Stimulated activated CD4-positive, alpha-beta T cell treated with anti-CD3 and anti-CD28 coated beads, Interleukin-4, amount 100 ng/mL, for 1 hour (primary cell): ENCODE measurements at regions not wholly inside any gene's neighbourhood (a gene's known extent, or its start where the extent isn't known, plus 50 kb on each side); places are given as distances from the start of the nearest gene placed in this dataset.

Experiments used
- DNase-seq: peaks from one replicate; pipeline ENCODE4 v3.0.0-alpha.2; 2020

GRCh38 chr1:222283147-222283768, 264.6 kb downstream of the HHIPL2 start:
- DNase-seq, result no peak

DNA sequence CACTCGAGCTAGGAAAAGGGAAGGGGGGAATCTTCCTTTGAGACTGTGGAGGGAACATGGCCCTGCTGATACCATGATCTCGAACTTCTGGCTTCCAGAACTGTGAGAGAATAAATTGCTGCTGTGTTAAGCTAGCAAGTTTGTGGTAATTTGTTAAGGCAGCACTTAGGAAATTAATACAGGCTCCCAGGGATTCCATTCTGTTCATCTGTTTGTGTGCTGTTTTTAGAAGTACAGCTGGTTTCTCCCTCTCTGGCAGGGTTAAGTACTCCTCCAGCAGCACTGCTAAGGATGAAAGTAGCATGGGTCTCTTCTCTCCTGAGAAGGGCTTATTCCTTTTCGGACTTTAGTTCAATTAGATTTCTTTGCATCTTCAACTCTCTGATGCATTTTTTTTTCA, 268.3 kb downstream of the HHIPL2 start:
- DNase-seq, result no peak

DNA sequence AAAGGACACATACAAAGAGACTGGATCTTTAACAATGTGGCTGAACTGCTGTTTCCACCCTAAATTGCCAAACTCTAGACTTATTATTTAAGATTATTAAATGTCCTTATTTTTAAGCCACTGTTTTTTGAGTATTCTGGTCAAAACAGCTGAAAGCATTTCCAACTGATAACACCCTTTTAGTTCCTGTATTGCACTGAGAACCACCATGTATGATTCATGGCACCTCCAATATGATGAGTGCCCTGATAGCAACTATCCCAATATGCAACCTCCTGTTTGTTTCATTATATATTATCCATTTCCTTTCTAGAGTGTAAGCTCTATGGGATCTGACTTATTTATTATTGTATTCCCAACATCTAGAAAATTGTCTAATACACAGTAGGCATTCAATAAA, 269.4 kb downstream of the HHIPL2 start:
- no peak for DNase-seq

DNA sequence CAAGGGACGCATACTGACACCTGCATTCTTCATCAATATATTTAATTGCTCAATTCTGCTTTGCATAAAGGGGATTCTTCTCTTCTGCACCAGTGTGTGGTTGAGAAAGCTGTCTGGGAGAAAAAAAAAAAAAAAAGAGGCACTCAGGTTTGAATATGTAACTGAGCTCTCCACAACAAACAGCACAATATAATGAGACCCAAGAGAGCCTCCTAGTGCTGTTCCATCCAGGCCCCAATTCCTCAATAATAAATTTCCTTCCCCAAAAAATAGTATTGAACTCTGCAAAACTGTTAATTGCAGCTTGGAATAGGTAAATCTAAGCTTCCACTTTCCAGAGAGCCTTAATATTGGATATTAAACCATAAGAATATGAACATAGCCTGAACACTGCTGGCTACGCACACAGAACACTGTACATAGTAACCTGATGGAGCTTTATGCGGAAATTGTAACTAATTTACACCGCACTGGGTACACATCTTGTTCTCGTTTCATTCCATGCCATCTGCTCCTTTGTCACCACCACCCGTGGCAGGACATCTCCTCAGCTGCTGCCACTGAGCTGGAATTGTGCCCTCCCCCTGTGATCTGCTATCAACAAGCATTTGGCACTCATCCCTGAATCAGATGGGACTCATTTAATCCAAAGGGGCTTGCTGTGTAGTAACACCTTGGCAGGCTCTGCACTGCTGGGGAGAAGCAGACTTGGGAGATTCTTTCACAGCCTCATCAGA, 272.0 kb downstream of the HHIPL2 start:
- no peak for DNase-seq

DNA sequence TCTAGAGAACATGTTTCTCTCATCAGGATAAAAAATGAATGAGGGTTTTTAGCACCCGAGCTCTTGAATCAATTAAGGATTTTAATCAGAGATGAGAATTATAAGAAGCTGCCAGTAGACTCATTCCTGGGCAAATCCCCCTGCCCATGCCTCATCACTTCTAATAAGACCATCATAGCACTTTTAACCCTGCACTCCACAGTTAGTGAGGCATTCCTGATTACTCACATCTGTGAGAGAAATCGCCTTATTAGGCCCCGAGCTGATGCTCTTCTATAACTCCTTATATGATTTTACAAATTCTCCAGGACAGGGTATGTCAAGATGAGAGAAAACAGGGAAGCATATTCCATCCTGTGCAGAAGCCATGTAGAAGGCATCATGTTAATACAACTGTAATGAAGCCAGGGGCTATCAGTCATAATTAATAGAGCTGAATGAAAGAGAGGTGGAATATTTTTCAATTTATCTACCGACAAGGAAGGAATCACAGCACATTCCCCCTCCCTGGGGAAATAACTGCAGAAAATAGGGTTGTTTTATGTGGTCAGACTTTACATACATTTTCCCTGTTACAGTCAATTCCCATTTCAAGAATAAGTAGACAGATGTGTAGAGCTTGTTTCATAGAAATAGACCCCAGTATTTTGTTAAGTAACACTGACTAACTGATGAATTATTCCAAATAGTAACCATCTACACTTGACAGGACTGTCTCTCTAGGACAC, 272.7 kb downstream of the HHIPL2 start:
- DNase-seq, result no peak

- DNase-seq, result no peak
Measured at GRCh38 chr1:222266223-222267196, 281.4 kb downstream of the HHIPL2 start.

DNA sequence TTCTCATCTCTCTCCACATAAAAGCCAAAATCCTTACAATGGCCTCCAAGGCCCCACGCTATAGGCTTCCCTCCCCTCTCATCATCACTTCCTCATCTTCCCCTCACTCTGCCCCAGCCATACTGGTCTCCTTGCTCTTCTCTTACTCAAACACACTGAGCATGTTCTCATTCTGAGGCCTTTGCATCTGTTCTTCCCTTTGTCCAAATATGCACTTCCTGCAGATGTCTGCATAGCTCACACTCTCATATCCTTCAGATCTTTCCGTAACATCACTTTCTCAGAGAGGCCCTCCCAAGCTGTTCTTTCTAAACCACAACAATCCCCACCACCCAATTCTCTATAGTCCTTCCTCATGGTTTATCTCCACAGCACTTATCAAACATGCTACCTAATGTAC, 284.1 kb downstream of the HHIPL2 start:
- DNase-seq, result no peak

DNA sequence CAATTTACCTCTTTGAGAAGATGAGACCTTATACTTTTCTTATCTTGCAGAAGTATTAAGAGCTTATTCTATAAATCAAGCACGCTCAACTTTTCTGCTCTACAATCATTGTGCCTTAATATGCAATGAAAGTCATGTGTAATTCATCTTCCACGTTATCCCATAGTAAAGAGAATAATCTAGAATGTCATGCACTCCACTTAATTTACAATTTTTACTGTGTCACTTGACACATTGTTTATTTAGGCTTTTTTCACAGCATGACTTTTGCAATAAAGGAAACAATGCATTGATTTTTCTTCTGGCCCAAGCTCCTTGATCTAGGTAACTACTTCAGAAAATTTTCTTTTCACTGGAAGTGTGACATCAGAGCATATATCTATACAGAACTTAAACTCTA, 290.9 kb downstream of the HHIPL2 start:
- no peak for DNase-seq

DNA sequence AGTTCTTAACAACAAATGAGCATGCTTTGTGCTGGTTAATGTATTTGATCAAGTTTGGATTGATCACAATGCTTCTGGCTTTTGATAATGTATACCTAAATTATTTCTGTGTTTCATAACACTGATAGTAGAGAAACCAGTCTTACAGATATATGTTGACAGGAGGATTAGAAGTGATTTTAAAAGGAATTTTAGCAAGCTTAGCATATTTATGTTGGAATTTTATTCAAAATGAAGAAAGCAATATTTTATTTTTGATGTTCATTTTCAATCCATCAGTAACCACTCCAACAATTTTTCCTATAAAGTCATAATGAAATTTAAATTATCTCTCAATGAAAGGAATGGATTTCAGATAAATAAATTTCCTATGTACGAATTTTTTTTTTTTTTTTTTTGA, 291.8 kb downstream of the HHIPL2 start:
- DNase-seq, result no peak

GRCh38 chr1:222252788-222253187, 295.1 kb downstream of the HHIPL2 start:
- no peak for DNase-seq

- no peak for DNase-seq
Measured at GRCh38 chr1:222251847-222252246, 296.1 kb downstream of the HHIPL2 start.

DNA sequence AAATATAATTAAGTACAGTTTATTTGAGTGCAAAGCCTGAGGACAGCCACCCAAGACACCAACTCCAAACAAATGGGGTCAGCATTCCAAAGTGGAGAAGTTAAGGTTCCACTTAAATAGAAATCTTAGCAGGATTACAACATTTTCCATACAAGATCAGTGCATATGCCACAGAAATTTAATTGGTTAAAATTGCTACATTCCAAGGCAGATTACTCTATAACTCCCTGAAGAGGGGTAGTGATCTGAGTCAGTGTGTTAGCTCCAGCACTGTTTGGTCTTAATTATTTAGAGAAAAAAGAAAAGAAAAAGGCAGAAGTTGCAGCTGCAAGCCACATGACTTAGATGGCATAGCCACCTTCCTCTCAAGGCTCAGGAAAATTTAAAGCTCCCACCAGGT, 297.5 kb downstream of the HHIPL2 start:
- no peak for DNase-seq

DNA sequence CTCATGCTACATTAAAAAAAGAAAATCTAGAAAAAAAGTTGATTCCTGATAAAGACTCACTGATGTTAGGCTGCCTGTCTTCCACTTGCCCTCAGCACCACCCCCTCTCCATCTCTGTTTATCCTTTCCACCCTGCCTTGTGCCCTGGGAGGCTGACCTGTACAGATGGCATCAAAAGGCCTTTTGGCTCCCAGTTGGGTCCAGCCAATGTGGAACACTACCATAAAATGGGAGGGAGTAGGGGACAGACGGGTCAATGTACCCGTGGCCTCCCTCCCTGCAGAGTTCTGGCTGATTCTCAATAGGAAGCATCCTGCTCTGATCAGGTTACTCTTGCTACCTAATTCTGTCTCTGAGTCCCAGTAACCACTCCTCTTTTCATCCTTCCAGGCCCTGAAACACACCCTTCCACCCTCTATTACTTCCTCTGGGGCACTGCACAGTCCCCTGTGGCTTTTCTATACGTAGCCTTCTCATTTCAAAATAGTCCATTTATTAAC, 300.0 kb downstream of the HHIPL2 start:
- DNase-seq, result no peak

DNA sequence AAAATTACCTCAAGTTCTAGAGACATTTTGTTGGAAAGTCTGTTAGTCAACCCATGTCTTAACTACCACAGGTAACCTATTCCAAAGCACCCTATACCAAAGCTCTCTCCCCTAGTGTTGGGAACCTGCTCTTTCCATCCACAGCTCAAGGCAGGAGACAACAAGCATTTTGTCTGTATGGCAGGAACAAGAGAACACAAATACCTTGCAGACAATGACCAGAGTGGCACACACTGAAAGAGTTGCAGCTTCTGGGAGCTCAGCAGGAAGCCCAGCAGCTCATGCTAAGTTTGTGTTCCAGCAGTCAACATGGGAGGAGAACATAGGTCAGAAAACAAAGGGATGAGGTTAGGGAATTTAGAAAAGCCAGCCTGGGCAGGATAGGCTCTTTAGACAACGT, 300.8 kb downstream of the HHIPL2 start:
- DNase-seq, result no peak

DNA sequence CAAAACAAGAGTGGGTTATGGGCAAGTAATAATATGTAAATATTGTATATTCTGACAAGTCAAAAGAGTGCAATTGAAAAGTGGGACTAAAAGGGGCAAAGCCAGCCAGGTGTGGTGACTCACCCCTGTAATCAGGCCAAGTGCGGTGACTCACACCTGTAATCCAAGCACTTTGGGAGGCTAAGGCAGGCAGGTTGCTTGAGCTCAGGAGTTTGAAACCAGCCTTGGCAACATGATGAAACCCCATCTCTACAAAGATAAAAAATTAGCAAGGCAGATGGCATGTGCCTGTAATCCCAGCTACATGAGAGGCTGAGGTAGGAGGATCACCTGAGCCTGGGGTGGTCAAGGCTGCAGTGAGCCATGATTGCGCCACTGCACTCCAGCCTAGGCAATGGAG, 304.0 kb downstream of the HHIPL2 start:
- DNase-seq, result no peak

- no peak for DNase-seq
Measured at GRCh38 chr1:222242492-222242891, 305.4 kb downstream of the HHIPL2 start.

DNA sequence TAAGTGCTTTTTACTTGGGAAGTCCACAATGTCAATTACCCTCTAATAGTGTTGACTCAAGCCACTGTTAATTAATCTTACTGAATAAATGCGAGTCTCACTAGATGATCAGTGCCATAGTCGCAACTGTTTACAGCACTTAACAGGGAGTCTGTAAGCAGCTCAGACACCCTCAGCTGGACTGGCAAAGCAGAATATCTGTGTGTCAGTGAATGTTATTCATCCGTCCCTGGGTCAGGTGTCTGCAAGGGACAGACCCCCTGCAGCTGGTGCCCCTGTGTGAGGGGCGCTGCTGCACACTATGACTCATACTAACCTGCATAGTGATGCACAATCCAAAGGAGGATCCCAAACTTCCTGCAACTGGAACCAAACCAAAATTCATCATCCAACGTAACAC, 306.5 kb downstream of the HHIPL2 start:
- no peak for DNase-seq

DNA sequence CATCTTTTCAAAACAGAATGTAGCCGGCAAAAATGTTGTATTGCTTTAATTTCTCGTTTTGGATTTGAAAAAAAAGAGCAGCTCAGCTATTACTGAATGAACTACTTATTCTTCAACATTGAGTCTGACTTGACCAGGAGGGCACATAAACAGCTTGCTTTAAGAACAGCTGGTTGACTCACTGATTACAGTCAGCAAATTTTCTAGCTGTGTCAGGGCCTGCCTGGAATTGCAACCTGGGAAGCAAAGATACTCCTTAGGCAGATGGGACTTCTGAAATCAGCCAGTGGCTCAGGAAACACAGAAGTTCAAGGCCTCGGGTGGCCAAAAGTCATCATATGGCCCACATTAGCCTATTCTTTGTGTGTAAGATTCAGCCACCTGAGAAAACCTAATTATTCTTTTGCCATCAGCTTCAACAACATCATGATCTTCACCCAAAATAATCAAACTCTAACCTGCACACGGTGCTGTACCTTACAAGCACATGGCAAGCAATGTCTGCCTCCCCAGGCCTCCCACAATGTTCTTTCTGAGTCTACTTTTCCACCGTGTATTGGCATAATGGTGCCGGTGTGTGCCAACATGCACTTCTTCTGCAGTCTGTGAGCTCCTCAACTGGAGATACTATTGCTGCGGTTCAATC, 307.2 kb downstream of the HHIPL2 start:
- no peak for DNase-seq

GRCh38 chr1:222239130-222239529, 308.8 kb downstream of the HHIPL2 start:
- no peak for DNase-seq

DNA sequence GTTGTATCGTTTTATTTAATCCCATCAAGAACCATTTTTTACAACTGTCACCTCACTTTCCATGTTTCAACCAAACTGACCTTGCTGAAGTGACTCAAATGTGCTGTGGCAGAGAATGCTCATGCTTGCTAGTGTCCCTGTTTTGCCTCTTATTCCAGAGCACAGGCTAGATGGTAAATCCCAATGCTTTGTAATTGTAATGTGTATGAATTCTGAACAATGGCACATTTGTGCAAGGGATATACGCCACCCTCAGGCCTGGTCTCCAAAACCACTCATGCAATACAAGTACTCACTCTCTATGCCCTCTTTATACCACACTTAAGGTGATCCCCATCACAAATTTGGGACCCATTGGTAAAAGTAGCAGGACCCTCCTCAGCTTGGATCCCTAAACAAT, 313.6 kb downstream of the HHIPL2 start:
- no peak for DNase-seq

DNA sequence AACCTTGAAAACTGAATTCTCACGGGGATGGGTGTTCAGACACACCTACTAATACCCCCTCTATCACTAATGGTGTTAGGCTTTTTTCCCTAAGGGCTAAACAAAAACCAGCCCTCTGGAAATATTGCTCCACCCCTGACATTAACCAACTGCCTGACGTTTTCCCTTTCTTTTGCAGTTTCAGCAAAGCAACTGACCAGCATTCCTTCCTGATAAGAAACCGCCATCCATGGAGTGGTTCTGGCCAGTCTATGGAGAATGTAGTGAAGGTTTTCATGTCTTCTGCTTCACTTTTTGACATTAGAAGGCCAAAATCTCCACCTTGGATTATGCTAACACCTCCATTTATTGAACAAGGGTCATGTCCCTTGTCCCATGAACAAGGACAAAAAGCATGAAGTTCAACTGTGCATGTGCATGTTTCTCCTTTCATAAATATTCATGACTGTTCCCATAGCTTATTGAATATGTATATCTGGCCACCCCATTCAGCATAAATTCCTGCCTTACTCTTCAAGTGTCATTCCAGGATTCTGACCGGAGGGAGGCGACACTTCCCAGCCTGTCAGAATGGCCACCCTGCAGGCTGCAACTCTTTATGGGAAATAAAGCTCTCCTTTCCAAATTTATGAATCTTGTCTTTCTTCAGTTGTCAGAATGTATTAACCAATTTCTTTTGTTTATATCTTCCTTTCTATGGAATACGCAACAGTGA, 314.3 kb downstream of the HHIPL2 start:
- DNase-seq, result no peak

- DNase-seq, result no peak
Measured at GRCh38 chr1:222232842-222233241, 315.1 kb downstream of the HHIPL2 start.
